OCI-M1 (cell line): ENCODE measurements at regions not wholly inside any gene's neighbourhood (a gene's known extent, or its start where the extent isn't known, plus 50 kb on each side); places are given as distances from the start of the nearest gene placed in this dataset.
"Not testable (repeated sequence)": the region's sequence is repeated elsewhere in the genome, so short reads cannot be mapped to it uniquely, and the experiment has no call there.

Source experiments
- DNase-seq: peaks from one replicate; lab custom pipeline; 2025; lab: John Stamatoyannopoulos, UW

- DNase-seq = not testable (repeated sequence)
Measured at GRCh38 chr2:242113492-242113891, 244.0 kb downstream of the RTP5 start.

- DNase-seq = not testable (repeated sequence)
Measured at GRCh38 chr2:242116676-242117075, 247.1 kb downstream of the RTP5 start.

- DNase-seq = not testable (repeated sequence)
Measured at GRCh38 chr2:242117305-242117704, 247.8 kb downstream of the RTP5 start.

- not testable (repeated sequence) for DNase-seq
Measured at GRCh38 chr2:242119682-242120081, 250.2 kb downstream of the RTP5 start.

- DNase-seq = not testable (repeated sequence)
Measured at GRCh38 chr2:242130682-242131081, 261.2 kb downstream of the RTP5 start.

- not testable (repeated sequence) for DNase-seq
Measured at GRCh38 chr2:242159921-242160320, 290.4 kb downstream of the RTP5 start.

- DNase-seq = not testable (repeated sequence)
Measured at GRCh38 chr2:242165115-242165514, 295.6 kb downstream of the RTP5 start.

- not testable (repeated sequence) for DNase-seq
Measured at GRCh38 chr2:242171290-242171689, 301.8 kb downstream of the RTP5 start.
